CD4-positive, alpha-beta memory T cell (primary cell): ENCODE measurements at regions not wholly inside any gene's neighbourhood (a gene's known extent, or its start where the extent isn't known, plus 50 kb on each side); places are given as distances from the start of the nearest gene placed in this dataset.

Experiments used
- CTCF ChIA-PET: fragments of 350-600 bp; sonication (Branson Sonifier 250); formaldehyde crosslinking; loops from one replicate; lab custom pipeline; 2021; ENCODE audit warnings: inconsistent platforms; ENCODE audit not compliant: partially characterized antibody; lab: Charles Lee
- POLR2A ChIA-PET: fragments of 350-600 bp; sonication (Branson Sonifier 250); formaldehyde crosslinking; loops from one replicate; lab custom pipeline; 2021; ENCODE audit not compliant: partially characterized antibody; lab: Charles Lee
- DNase-seq, 5 donors: peaks; one replicate each; pipeline versions ENCODE4 v3.0.0 to v3.0.0-alpha.2; 2020 to 2022; ENCODE audit warnings: mixed read lengths in 1 of 5
- H3K27ac ChIP-seq: one replicate; pipeline ENCODE4 v1.7.0; 2013; ENCODE audit warnings: low read depth, low read length
- H3K27me3 ChIP-seq: 2 replicates; pipeline ENCODE4 v1.7.0; 2013; ENCODE audit warnings: mild to moderate bottlenecking, low read length, moderate library complexity; ENCODE audit not compliant: insufficient read depth
- H3K36me3 ChIP-seq: 2 replicates; pipeline ENCODE4 v1.7.0; 2013; ENCODE audit warnings: mild to moderate bottlenecking, low read length, moderate library complexity; ENCODE audit not compliant: insufficient read depth
- H3K4me1 ChIP-seq: 2 replicates; pipeline ENCODE4 v1.7.0; 2013; ENCODE audit warnings: mild to moderate bottlenecking, low read length, moderate library complexity; ENCODE audit not compliant: insufficient read depth
- H3K4me3 ChIP-seq, 2 donors: one replicate each; pipeline ENCODE4 v1.7.0; 2013; ENCODE audit warnings: low read length in 2 of 2, mild to moderate bottlenecking in 1 of 2
- H3K9me3 ChIP-seq, 2 donors: one replicate each; pipeline ENCODE4 v1.7.0; 2013; ENCODE audit warnings: low read length in 2 of 2, control low read depth in 1 of 2; ENCODE audit not compliant: control insufficient read depth in 1 of 2
- H3K27ac Mint-ChIP-seq, 7 donors: one replicate each; pipeline ENCODE4 v1.8.0; 2020 to 2021; ENCODE audit warnings: mixed read lengths in 7 of 7, mild to moderate bottlenecking in 6 of 7, inconsistent platforms in 3 of 7, moderate library complexity in 3 of 7
- H3K27me3 Mint-ChIP-seq, 2 donors: one replicate each; pipeline ENCODE4 v1.8.0; 2020 to 2021; ENCODE audit warnings: mixed read lengths in 2 of 2
- H3K36me3 Mint-ChIP-seq, 2 donors: one replicate each; pipeline ENCODE4 v1.8.0; 2020 to 2021; ENCODE audit warnings: mixed read lengths in 2 of 2, inconsistent platforms in 1 of 2, mild to moderate bottlenecking in 1 of 2
- H3K4me1 Mint-ChIP-seq, 4 donors: one replicate each; pipeline ENCODE4 v1.8.0; 2020 to 2021; ENCODE audit warnings: mixed read lengths in 4 of 4, mild to moderate bottlenecking in 1 of 4
- H3K4me3 Mint-ChIP-seq, 8 donors: one replicate each; pipeline ENCODE4 v1.8.0; 2020 to 2021; ENCODE audit warnings: mixed read lengths in 8 of 8, mild to moderate bottlenecking in 7 of 8, moderate library complexity in 6 of 8, inconsistent platforms in 3 of 8
- H3K9me3 Mint-ChIP-seq, 8 donors: one replicate each; pipeline ENCODE4 v1.8.0; 2020 to 2021; ENCODE audit warnings: mixed read lengths in 8 of 8, mild to moderate bottlenecking in 5 of 8, inconsistent platforms in 3 of 8, moderate library complexity in 1 of 8
- intact Hi-C: fragments of 100-400 bp; cut with micrococcal nuclease; formaldehyde crosslinking; loops from one replicate; pipeline ENCODE4 v1.15.1; 2023

- no peaks in the 10 kb centered on the region for H3K27me3 ChIP-seq
- no peak overlapping the region for H3K4me3 ChIP-seq
- DNase-seq, result no peak
- H3K27ac ChIP-seq, result no peak overlapping the region
- H3K36me3 ChIP-seq, result no peaks in the 10 kb centered on the region
- POLR2A ChIA-PET, result no interaction called here
- Mint-ChIP-seq H3K4me1 (no peaks in the 10 kb centered on the region), H3K27ac (no peak overlapping the region), H3K27me3 (no peaks in the 10 kb centered on the region), H3K9me3 (peaks cover 0 to 2% (median 0%) of the 10 kb centered on the region in 8 donors), H3K4me3 (no peak overlapping the region), H3K36me3 (no peaks in the 10 kb centered on the region)
- intact Hi-C loops, result no loop called here
- CTCF ChIA-PET, result no interaction called here
- H3K9me3 ChIP-seq, result no peaks in the 10 kb centered on the region
- no peaks in the 10 kb centered on the region for H3K4me1 ChIP-seq
Measured at GRCh38 chr5:87899208-87899661, 369.4 kb downstream of the TMEM161B start.

- Mint-ChIP-seq H3K9me3 (peaks cover 0 to 2% (median 0%) of the 10 kb centered on the region in 8 donors), H3K4me3 (no peak overlapping the region), H3K4me1 (no peaks in the 10 kb centered on the region), H3K36me3 (no peaks in the 10 kb centered on the region), H3K27me3 (no peaks in the 10 kb centered on the region), H3K27ac (peak overlapping the region in 1 of 7 donors; percentile 31)
- DNase-seq, result no peak
- H3K4me3 ChIP-seq, result no peak overlapping the region
- no peak overlapping the region for H3K27ac ChIP-seq
- CTCF ChIA-PET, result no interaction called here
- H3K36me3 ChIP-seq, result no peaks in the 10 kb centered on the region
- H3K27me3 ChIP-seq, result no peaks in the 10 kb centered on the region
- intact Hi-C loops, result no loop called here
- H3K4me1 ChIP-seq, result no peaks in the 10 kb centered on the region
- POLR2A ChIA-PET, result no interaction called here
- no peaks in the 10 kb centered on the region for H3K9me3 ChIP-seq
Measured at GRCh38 chr5:87898574-87898973, 370.1 kb downstream of the TMEM161B start.

GRCh38 chr5:87888139-87888538 is 380.5 kb downstream of the TMEM161B start:
- no peaks in the 10 kb centered on the region for H3K4me1 Mint-ChIP-seq
- intact Hi-C loops, result no loop called here
- no peak overlapping the region for H3K4me3 Mint-ChIP-seq
- H3K36me3 Mint-ChIP-seq, result no peaks in the 10 kb centered on the region
- DNase-seq, result no peak
- H3K27ac Mint-ChIP-seq, result no peak overlapping the region
- Histone ChIP-seq H3K4me1 (no peaks in the 10 kb centered on the region), H3K27ac (no peak overlapping the region), H3K9me3 (no peaks in the 10 kb centered on the region), H3K36me3 (no peaks in the 10 kb centered on the region), H3K4me3 (no peak overlapping the region), H3K27me3 (no peaks in the 10 kb centered on the region)
- H3K9me3 Mint-ChIP-seq, result peaks cover 0 to 9% (median 3%) of the 10 kb centered on the region in 8 donors
- ChIA-PET POLR2A (no interaction called here), CTCF (no interaction called here)
- H3K27me3 Mint-ChIP-seq, result no peaks in the 10 kb centered on the region

DNA sequence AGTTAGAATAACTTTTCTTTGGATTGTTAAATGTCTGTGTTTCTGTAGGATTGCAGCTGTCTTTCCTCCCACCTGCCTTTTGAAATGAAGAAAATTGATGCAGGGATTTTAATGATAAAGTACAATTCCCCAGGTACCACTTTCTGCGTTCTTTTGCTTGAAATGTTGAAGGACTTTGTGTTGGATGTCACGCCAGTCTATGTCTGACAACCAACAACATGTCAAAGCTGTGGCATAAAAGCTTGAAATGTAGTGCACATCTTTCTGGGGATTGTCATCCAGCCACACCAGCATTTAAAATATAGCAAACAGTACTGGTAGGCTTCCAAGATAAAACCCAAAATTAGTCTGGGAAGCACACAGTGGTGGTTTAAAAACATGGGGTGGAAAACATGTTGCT is 381.4 kb downstream of the TMEM161B start:
- CTCF ChIA-PET, result no interaction called here
- H3K27me3 Mint-ChIP-seq, result no peaks in the 10 kb centered on the region
- H3K4me1 ChIP-seq, result no peaks in the 10 kb centered on the region
- no peaks in the 10 kb centered on the region for H3K36me3 Mint-ChIP-seq
- H3K4me3 ChIP-seq, result no peak overlapping the region
- no peak overlapping the region for H3K27ac Mint-ChIP-seq
- no peaks in the 10 kb centered on the region for H3K36me3 ChIP-seq
- intact Hi-C loops, result no loop called here
- no peak for DNase-seq
- H3K27ac ChIP-seq, result no peak overlapping the region
- H3K9me3 Mint-ChIP-seq, result peaks cover 0 to 15% (median 3%) of the 10 kb centered on the region in 8 donors
- no peaks in the 10 kb centered on the region for H3K4me1 Mint-ChIP-seq
- POLR2A ChIA-PET, result no interaction called here
- no peaks in the 10 kb centered on the region for H3K27me3 ChIP-seq
- H3K4me3 Mint-ChIP-seq, result no peak overlapping the region
- no peaks in the 10 kb centered on the region for H3K9me3 ChIP-seq

GRCh38 chr5:87886164-87886563 is 382.5 kb downstream of the TMEM161B start:
- intact Hi-C loops, result no loop called here
- H3K36me3 Mint-ChIP-seq, result no peaks in the 10 kb centered on the region

GRCh38 chr5:87885758-87886157 is 382.9 kb downstream of the TMEM161B start:
- Mint-ChIP-seq H3K36me3 (no peaks in the 10 kb centered on the region), H3K4me3 (no peak overlapping the region), H3K27me3 (no peaks in the 10 kb centered on the region), H3K9me3 (peaks cover 2 to 15% (median 6%) of the 10 kb centered on the region in 8 donors), H3K27ac (no peak overlapping the region), H3K4me1 (no peaks in the 10 kb centered on the region)
- no peak for DNase-seq
- Histone ChIP-seq H3K27me3 (no peaks in the 10 kb centered on the region), H3K4me1 (no peaks in the 10 kb centered on the region), H3K9me3 (no peaks in the 10 kb centered on the region), H3K4me3 (no peak overlapping the region), H3K36me3 (no peaks in the 10 kb centered on the region), H3K27ac (no peak overlapping the region)
- ChIA-PET POLR2A (no interaction called here), CTCF (no interaction called here)
- intact Hi-C loops, result no loop called here

More at GRCh38 chr5:87886164-87886563, 382.5 kb downstream of the TMEM161B start:
- no peak overlapping the region for H3K4me3 ChIP-seq
- DNase-seq, result no peak
- CTCF ChIA-PET, result no interaction called here
- H3K4me1 ChIP-seq, result no peaks in the 10 kb centered on the region
- H3K36me3 ChIP-seq, result no peaks in the 10 kb centered on the region
- no peak overlapping the region for H3K27ac Mint-ChIP-seq
- no peak overlapping the region for H3K27ac ChIP-seq
- no peak overlapping the region for H3K4me3 Mint-ChIP-seq
- H3K9me3 ChIP-seq, result no peaks in the 10 kb centered on the region
- POLR2A ChIA-PET, result no interaction called here
- H3K27me3 Mint-ChIP-seq, result no peaks in the 10 kb centered on the region
- peaks cover 2 to 15% (median 5%) of the 10 kb centered on the region in 8 donors for H3K9me3 Mint-ChIP-seq
- H3K27me3 ChIP-seq, result no peaks in the 10 kb centered on the region
- no peaks in the 10 kb centered on the region for H3K4me1 Mint-ChIP-seq

DNA sequence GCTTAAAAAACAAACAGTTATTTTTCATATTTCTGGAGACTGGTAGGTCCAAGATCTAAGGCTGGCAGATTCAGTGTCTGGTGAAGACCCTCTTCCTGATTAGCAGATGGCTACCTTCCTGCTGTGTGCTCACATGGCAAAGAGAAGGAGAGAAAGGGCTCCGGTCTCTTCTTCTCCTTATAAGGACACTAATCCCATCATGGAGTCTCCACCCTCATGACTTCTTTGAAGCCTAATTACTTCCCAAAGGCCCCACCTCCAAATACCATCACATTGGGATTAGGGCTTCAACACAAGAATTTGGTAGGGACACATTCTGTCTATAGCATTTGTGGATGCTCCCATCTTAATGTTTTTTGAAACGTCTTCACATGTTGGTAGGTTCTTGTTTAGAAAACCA is 391.1 kb downstream of the TMEM161B start:
- POLR2A ChIA-PET, result no interaction called here
- intact Hi-C loops, result no loop called here
- H3K36me3 ChIP-seq, result no peaks in the 10 kb centered on the region
- Mint-ChIP-seq H3K27me3 (no peaks in the 10 kb centered on the region), H3K4me1 (no peaks in the 10 kb centered on the region), H3K36me3 (no peaks in the 10 kb centered on the region), H3K4me3 (no peak overlapping the region), H3K9me3 (peaks cover 3 to 16% (median 6%) of the 10 kb centered on the region in 8 donors), H3K27ac (no peak overlapping the region)
- H3K9me3 ChIP-seq, result no peaks in the 10 kb centered on the region
- H3K4me1 ChIP-seq, result no peaks in the 10 kb centered on the region
- no peaks in the 10 kb centered on the region for H3K27me3 ChIP-seq
- no peak overlapping the region for H3K27ac ChIP-seq
- DNase-seq, result no peak
- CTCF ChIA-PET, result no interaction called here
- H3K4me3 ChIP-seq, result no peak overlapping the region

DNA sequence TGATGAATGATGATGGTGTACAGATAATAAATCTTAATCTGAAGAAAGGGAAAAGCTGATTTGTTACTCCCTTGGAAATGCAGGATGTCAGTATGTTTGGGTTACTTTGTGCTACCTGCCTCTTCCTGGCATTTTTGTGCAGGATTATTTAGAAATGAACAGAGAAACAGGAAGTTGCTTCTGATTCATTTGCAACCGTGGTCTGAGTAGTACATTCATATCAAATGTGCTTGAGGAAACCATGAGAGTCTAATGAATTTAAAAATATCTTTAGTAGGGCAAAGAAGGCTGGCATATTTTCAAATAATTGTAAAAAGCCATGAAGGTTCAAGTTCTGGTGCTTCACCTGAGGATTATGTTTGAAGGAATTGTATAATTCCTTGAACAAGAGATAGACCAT is 391.6 kb downstream of the TMEM161B start:
- intact Hi-C loops, result no loop called here
- peaks cover 2 to 16% (median 6%) of the 10 kb centered on the region in 8 donors for H3K9me3 Mint-ChIP-seq
- no peaks in the 10 kb centered on the region for H3K27me3 Mint-ChIP-seq
- H3K27ac ChIP-seq, result no peak overlapping the region
- H3K36me3 Mint-ChIP-seq, result no peaks in the 10 kb centered on the region
- no peaks in the 10 kb centered on the region for H3K4me1 Mint-ChIP-seq
- ChIA-PET POLR2A (no interaction called here), CTCF (no interaction called here)
- no peak overlapping the region for H3K4me3 ChIP-seq
- H3K4me3 Mint-ChIP-seq, result no peak overlapping the region
- no peaks in the 10 kb centered on the region for H3K27me3 ChIP-seq
- no peaks in the 10 kb centered on the region for H3K4me1 ChIP-seq
- H3K9me3 ChIP-seq, result no peaks in the 10 kb centered on the region
- no peaks in the 10 kb centered on the region for H3K36me3 ChIP-seq
- DNase-seq, result no peak
- no peak overlapping the region for H3K27ac Mint-ChIP-seq
